WTC11 (cell line): ENCODE measurements at regions not wholly inside any gene's neighbourhood (a gene's known extent, or its start where the extent isn't known, plus 50 kb on each side); places are given as distances from the start of the nearest gene placed in this dataset.

Source experiments
- ATAC-seq: fragments of 200-7000 bp; cut with Tn5 transposase; 2 replicates; pipeline ENCODE4 v1.10.0; 2021; ENCODE audit warnings: mild to moderate bottlenecking, moderate library complexity
- CTCF ChIA-PET: fragments of 300-600 bp; sonication (Branson Sonifier 250); formaldehyde crosslinking; loops from one replicate; lab custom pipeline; 2021; ENCODE audit warnings: antibody characterized with exemption; lab: Charles Lee
- POLR2A ChIA-PET: fragments of 350-600 bp; sonication (Branson Sonifier 250); formaldehyde crosslinking; loops from one replicate; lab custom pipeline; 2021; ENCODE audit warnings: antibody characterized with exemption; lab: Charles Lee
- DNase-seq: peaks from one replicate; pipeline ENCODE4 v3.0.0; 2021; ENCODE audit warnings: low spot score
- H3K27ac Mint-ChIP-seq: 2 replicates; pipeline ENCODE4 v1.8.0; 2021; ENCODE audit warnings: mixed read lengths
- H3K27me3 Mint-ChIP-seq: 2 replicates; pipeline ENCODE4 v1.8.0; 2021; ENCODE audit warnings: low read depth, mild to moderate bottlenecking, moderate library complexity, mixed read lengths
- H3K36me3 Mint-ChIP-seq: 2 replicates; pipeline ENCODE4 v1.8.0; 2021; ENCODE audit warnings: mixed read lengths
- H3K4me1 Mint-ChIP-seq: 2 replicates; pipeline ENCODE4 v1.8.0; 2022; ENCODE audit warnings: mixed read lengths
- H3K4me3 Mint-ChIP-seq: 2 replicates; pipeline ENCODE4 v1.8.0; 2021; ENCODE audit warnings: mild to moderate bottlenecking, moderate library complexity, mixed read lengths
- H3K9me3 Mint-ChIP-seq: 2 replicates; pipeline ENCODE4 v1.8.0; 2021; ENCODE audit warnings: mixed read lengths
- ATF1 ChIP-seq: sonication (generic); formaldehyde crosslinking; IDR thresholded peaks from 2 replicates; pipeline ENCODE4 v1.8.1; 2023; ENCODE audit warnings: mild to moderate bottlenecking, moderate library complexity, missing genetic modification reagents
- E2F4 ChIP-seq: sonication (generic); formaldehyde crosslinking; IDR thresholded peaks from 2 replicates; pipeline ENCODE4 v1.8.1; 2022; ENCODE audit warnings: low read depth, mild to moderate bottlenecking, moderate library complexity, missing genetic modification reagents, borderline replicate concordance
- E2F5 ChIP-seq: sonication (generic); formaldehyde crosslinking; IDR thresholded peaks from 2 replicates; pipeline ENCODE4 v1.8.1; 2022; ENCODE audit warnings: mild to moderate bottlenecking, moderate library complexity, missing genetic modification reagents
- ELF4 ChIP-seq: sonication (generic); formaldehyde crosslinking; IDR thresholded peaks from 2 replicates; pipeline ENCODE4 v1.8.1; 2022; ENCODE audit warnings: low read depth, mild to moderate bottlenecking, moderate library complexity, missing genetic modification reagents
- ERG ChIP-seq: fragments of 250-450 bp; sonication (Bioruptor Pico); IDR thresholded peaks from 2 replicates; pipeline ENCODE4 v1.8.0; 2021; ENCODE audit warnings: mild to moderate bottlenecking
- TEAD4 ChIP-seq: sonication (generic); formaldehyde crosslinking; IDR thresholded peaks from 2 replicates; pipeline ENCODE4 v1.8.0; 2022; ENCODE audit warnings: mild to moderate bottlenecking, missing genetic modification reagents
- ZBTB21 ChIP-seq: sonication (generic); formaldehyde crosslinking; IDR thresholded peaks from 2 replicates; pipeline ENCODE4 v1.8.1; 2023; ENCODE audit warnings: mild to moderate bottlenecking, missing genetic modification reagents, borderline replicate concordance
- ZNF219 ChIP-seq: sonication (generic); formaldehyde crosslinking; IDR thresholded peaks from 2 replicates; pipeline ENCODE4 v1.8.0; 2023; ENCODE audit warnings: missing genetic modification reagents, mild to moderate bottlenecking, borderline replicate concordance
- ZNF532 ChIP-seq: fragments of 250-450 bp; sonication (Bioruptor Pico); IDR thresholded peaks from 2 replicates; pipeline ENCODE4 v1.9.0; 2021; ENCODE audit warnings: mild to moderate bottlenecking, borderline replicate concordance
- ZNF671 ChIP-seq: fragments of 250-450 bp; sonication (Bioruptor Pico); IDR thresholded peaks from 2 replicates; pipeline ENCODE4 v1.8.0; 2021; ENCODE audit warnings: mild to moderate bottlenecking
- TF ChIP-seq, protein P1 (sequence below): fragments of 250-450 bp; sonication (Bioruptor Pico); IDR thresholded peaks from 2 replicates; pipeline ENCODE4 v1.9.0; 2021; ENCODE audit warnings: moderate library complexity, mild to moderate bottlenecking, inconsistent platforms, borderline replicate concordance
- TF ChIP-seq, protein P2 (sequence below): sonication (generic); formaldehyde crosslinking; IDR thresholded peaks from 2 replicates; pipeline ENCODE4 v1.8.1; 2023; ENCODE audit warnings: mild to moderate bottlenecking, missing genetic modification reagents, moderate library complexity
- TF ChIP-seq, protein P3 (sequence below): sonication (generic); formaldehyde crosslinking; IDR thresholded peaks from 2 replicates; pipeline ENCODE4 v1.8.1; 2022; ENCODE audit warnings: mild to moderate bottlenecking, missing genetic modification reagents, moderate library complexity, borderline replicate concordance
- TF ChIP-seq, protein P4 (sequence below): sonication (generic); formaldehyde crosslinking; IDR thresholded peaks from 2 replicates; pipeline ENCODE4 v1.8.0; 2022; ENCODE audit warnings: missing genetic modification reagents
- TF ChIP-seq, protein P5 (sequence below): sonication (generic); formaldehyde crosslinking; IDR thresholded peaks from 2 replicates; pipeline ENCODE4 v1.8.0; 2023; ENCODE audit warnings: missing genetic modification reagents, mild to moderate bottlenecking, borderline replicate concordance

GRCh38 chr6:48894469-48894868 is 568.6 kb downstream of the MMUT start:
- ChIA-PET CTCF (no interaction called here), POLR2A (no interaction called here)
- Mint-ChIP-seq H3K27ac (no peak overlapping the region), H3K9me3 (peaks cover 10% of the 10 kb centered on the region), H3K27me3 (no peaks in the 10 kb centered on the region), H3K4me3 (no peak overlapping the region), H3K4me1 (no peaks in the 10 kb centered on the region), H3K36me3 (no peaks in the 10 kb centered on the region)
- no peak for DNase-seq
- no peak for ATAC-seq
- TF ChIP-seq ZBTB21 (CRISPR knock-in tag) (no peak), ZNF671 (CRISPR knock-in tag) (no peak), ERG (CRISPR knock-in tag) (no peak), ATF1 (no peak), TEAD4 (no peak), ZNF532 (no peak), ZNF219 (no peak), ELF4 (CRISPR knock-in tag) (no peak), E2F4 (no peak), E2F5 (no peak)
- TF ChIP-seq, protein P1, sequence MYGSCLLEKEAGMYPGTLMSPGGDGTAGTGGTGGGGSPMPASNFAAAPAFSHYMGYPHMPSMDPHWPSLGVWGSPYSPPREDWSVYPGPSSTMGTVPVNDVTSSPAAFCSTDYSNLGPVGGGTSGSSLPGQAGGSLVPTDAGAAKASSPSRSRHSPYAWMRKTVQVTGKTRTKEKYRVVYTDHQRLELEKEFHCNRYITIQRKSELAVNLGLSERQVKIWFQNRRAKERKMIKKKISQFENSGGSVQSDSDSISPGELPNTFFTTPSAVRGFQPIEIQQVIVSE (CRISPR knock-in tag): no peak
- TF ChIP-seq, protein P2, sequence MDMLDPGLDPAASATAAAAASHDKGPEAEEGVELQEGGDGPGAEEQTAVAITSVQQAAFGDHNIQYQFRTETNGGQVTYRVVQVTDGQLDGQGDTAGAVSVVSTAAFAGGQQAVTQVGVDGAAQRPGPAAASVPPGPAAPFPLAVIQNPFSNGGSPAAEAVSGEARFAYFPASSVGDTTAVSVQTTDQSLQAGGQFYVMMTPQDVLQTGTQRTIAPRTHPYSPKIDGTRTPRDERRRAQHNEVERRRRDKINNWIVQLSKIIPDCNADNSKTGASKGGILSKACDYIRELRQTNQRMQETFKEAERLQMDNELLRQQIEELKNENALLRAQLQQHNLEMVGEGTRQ (CRISPR knock-in tag): no peak
- TF ChIP-seq, protein P3, sequence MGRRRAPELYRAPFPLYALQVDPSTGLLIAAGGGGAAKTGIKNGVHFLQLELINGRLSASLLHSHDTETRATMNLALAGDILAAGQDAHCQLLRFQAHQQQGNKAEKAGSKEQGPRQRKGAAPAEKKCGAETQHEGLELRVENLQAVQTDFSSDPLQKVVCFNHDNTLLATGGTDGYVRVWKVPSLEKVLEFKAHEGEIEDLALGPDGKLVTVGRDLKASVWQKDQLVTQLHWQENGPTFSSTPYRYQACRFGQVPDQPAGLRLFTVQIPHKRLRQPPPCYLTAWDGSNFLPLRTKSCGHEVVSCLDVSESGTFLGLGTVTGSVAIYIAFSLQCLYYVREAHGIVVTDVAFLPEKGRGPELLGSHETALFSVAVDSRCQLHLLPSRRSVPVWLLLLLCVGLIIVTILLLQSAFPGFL (CRISPR knock-in tag): no peak
- TF ChIP-seq, protein P4, sequence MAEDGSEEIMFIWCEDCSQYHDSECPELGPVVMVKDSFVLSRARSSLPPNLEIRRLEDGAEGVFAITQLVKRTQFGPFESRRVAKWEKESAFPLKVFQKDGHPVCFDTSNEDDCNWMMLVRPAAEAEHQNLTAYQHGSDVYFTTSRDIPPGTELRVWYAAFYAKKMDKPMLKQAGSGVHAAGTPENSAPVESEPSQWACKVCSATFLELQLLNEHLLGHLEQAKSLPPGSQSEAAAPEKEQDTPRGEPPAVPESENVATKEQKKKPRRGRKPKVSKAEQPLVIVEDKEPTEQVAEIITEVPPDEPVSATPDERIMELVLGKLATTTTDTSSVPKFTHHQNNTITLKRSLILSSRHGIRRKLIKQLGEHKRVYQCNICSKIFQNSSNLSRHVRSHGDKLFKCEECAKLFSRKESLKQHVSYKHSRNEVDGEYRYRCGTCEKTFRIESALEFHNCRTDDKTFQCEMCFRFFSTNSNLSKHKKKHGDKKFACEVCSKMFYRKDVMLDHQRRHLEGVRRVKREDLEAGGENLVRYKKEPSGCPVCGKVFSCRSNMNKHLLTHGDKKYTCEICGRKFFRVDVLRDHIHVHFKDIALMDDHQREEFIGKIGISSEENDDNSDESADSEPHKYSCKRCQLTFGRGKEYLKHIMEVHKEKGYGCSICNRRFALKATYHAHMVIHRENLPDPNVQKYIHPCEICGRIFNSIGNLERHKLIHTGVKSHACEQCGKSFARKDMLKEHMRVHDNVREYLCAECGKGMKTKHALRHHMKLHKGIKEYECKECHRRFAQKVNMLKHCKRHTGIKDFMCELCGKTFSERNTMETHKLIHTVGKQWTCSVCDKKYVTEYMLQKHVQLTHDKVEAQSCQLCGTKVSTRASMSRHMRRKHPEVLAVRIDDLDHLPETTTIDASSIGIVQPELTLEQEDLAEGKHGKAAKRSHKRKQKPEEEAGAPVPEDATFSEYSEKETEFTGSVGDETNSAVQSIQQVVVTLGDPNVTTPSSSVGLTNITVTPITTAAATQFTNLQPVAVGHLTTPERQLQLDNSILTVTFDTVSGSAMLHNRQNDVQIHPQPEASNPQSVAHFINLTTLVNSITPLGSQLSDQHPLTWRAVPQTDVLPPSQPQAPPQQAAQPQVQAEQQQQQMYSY (CRISPR knock-in tag): no peak
- TF ChIP-seq, protein P5, sequence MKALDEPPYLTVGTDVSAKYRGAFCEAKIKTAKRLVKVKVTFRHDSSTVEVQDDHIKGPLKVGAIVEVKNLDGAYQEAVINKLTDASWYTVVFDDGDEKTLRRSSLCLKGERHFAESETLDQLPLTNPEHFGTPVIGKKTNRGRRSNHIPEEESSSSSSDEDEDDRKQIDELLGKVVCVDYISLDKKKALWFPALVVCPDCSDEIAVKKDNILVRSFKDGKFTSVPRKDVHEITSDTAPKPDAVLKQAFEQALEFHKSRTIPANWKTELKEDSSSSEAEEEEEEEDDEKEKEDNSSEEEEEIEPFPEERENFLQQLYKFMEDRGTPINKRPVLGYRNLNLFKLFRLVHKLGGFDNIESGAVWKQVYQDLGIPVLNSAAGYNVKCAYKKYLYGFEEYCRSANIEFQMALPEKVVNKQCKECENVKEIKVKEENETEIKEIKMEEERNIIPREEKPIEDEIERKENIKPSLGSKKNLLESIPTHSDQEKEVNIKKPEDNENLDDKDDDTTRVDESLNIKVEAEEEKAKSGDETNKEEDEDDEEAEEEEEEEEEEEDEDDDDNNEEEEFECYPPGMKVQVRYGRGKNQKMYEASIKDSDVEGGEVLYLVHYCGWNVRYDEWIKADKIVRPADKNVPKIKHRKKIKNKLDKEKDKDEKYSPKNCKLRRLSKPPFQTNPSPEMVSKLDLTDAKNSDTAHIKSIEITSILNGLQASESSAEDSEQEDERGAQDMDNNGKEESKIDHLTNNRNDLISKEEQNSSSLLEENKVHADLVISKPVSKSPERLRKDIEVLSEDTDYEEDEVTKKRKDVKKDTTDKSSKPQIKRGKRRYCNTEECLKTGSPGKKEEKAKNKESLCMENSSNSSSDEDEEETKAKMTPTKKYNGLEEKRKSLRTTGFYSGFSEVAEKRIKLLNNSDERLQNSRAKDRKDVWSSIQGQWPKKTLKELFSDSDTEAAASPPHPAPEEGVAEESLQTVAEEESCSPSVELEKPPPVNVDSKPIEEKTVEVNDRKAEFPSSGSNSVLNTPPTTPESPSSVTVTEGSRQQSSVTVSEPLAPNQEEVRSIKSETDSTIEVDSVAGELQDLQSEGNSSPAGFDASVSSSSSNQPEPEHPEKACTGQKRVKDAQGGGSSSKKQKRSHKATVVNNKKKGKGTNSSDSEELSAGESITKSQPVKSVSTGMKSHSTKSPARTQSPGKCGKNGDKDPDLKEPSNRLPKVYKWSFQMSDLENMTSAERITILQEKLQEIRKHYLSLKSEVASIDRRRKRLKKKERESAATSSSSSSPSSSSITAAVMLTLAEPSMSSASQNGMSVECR (CRISPR knock-in tag): no peak
